ENCODE measurements at regions not wholly inside any gene's neighbourhood (a gene's known extent, or its start where the extent isn't known, plus 50 kb on each side); places are given as distances from the start of the nearest gene placed in this dataset.

DNA sequence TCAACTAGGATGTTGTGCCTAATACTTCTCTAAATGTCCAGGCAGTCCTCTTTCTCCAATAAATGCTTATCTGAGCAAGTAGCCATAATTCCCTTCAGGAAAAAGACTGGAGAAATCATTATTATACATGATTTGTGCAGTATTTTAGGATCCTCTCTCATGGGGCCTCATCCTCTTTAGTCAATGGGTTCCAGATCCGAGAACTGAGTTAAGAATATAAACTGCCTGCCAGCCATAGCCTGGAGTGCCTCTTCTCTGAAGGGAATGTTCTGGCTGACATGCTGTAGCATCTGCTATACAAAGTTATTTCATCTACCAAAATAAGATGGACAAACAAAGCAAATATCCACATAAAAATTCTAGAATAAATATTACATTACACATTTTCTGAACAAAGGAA is 334.0 kb upstream of the PRMT6 start:
- Mint-ChIP-seq H3K27ac (no peak overlapping the region), H3K4me3 (no peak overlapping the region)
- DNase-seq: no peak

DNA sequence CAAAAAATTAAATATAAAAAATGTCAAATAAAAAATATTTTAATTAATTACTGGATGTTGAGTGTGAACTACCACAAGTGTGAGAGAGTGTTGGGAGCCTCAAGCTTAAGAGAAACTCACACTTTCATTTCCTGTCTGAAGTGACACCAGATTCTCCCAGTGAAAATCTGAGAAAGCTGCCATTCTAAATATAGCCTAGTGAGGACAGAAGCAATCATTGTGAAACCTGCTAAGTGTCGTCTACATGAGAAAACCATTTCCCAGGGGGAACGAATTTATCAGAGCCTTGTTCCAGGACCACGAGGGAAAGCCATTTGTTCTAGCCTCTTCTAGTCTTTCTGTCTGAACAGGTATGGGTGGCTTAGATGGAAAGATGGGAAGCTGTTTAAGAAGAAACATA is 329.3 kb upstream of the PRMT6 start:
- H3K9me3 Mint-ChIP-seq: peaks cover 0 to 5% (median 1%) of the 10 kb centered on the region in 7 donors
- no peaks in the 10 kb centered on the region for H3K27me3 ChIP-seq (ENCODE audit: control insufficient read depth in 2 of 2, insufficient read depth in 2 of 2, low read length in 2 of 2)
- no peaks in the 10 kb centered on the region for H3K4me1 ChIP-seq (ENCODE audit: control insufficient read depth in 1 of 2, insufficient read depth in 2 of 2, low read length in 2 of 2)
- no peak overlapping the region for H3K4me2 ChIP-seq (replicated peaks; ENCODE audit: extremely low read depth, low read length, poor library complexity, severe bottlenecking)
- H3K36me3 Mint-ChIP-seq: no peaks in the 10 kb centered on the region
- no peaks in the 10 kb centered on the region for H3K4me1 Mint-ChIP-seq
- H3K4me3 ChIP-seq (replicated peaks in 1 of 3; ENCODE audit: low read depth in 2 of 3, low read length in 3 of 3): no peak overlapping the region
- no peak overlapping the region for H2AFZ ChIP-seq (ENCODE audit: insufficient read depth, low read depth, low read length, poor library complexity, severe bottlenecking)
- intact Hi-C loops (cut with micrococcal nuclease): no loop called here
- WGBS (ENCODE audit: insufficient coverage): no CpG with 5 or more reads among the region's 3 CpGs
- H3K9me3 ChIP-seq (replicated peaks in 1 of 2; ENCODE audit: control insufficient read depth in 1 of 2, insufficient read depth in 1 of 2, low read length in 2 of 2): no peaks in the 10 kb centered on the region
- no peak overlapping the region for H3K4me3 Mint-ChIP-seq
- no peak for DNase-seq
- no peak for TF ChIP-seq CTCF (IDR thresholded peaks at IDR 0.05)
- H3K79me2 ChIP-seq (ENCODE audit: insufficient read depth, low read length): no peaks in the 10 kb centered on the region
- no peak overlapping the region for H3K27ac ChIP-seq (ENCODE audit: low read depth in 1 of 2, low read length in 2 of 2)
- no peaks in the 10 kb centered on the region for H4K20me1 ChIP-seq (ENCODE audit: insufficient read depth, low read length)
- H3K27me3 Mint-ChIP-seq (ENCODE audit: low read depth in 3 of 3): no peaks in the 10 kb centered on the region
- no peak overlapping the region for H3K9ac ChIP-seq (ENCODE audit: insufficient read depth, low read length, poor library complexity, severe bottlenecking)
- no peak overlapping the region for H3K27ac Mint-ChIP-seq
- H3K36me3 ChIP-seq (replicated peaks in 1 of 2; ENCODE audit: control insufficient read depth in 1 of 2, insufficient read depth in 2 of 2, low read length in 2 of 2): no peaks in the 10 kb centered on the region

More for the DNA sequence above, 334.0 kb upstream of the PRMT6 start:
- no CpG with 5 or more reads among the region's 1 CpG for WGBS (ENCODE audit: insufficient coverage)
- H3K27me3 ChIP-seq (ENCODE audit: control insufficient read depth in 2 of 2, insufficient read depth in 2 of 2, low read length in 2 of 2): no peaks in the 10 kb centered on the region
- Mint-ChIP-seq H3K9me3 (peaks cover 0 to 5% (median 0%) of the 10 kb centered on the region in 7 donors), H3K27me3 (ENCODE audit: low read depth in 3 of 3) (no peaks in the 10 kb centered on the region), H3K4me1 (no peaks in the 10 kb centered on the region), H3K36me3 (no peaks in the 10 kb centered on the region)
- H3K36me3 ChIP-seq (replicated peaks in 1 of 2; ENCODE audit: control insufficient read depth in 1 of 2, insufficient read depth in 2 of 2, low read length in 2 of 2): no peaks in the 10 kb centered on the region
- no peak overlapping the region for H2AFZ ChIP-seq (ENCODE audit: insufficient read depth, low read depth, low read length, poor library complexity, severe bottlenecking)
- H4K20me1 ChIP-seq (ENCODE audit: insufficient read depth, low read length): no peaks in the 10 kb centered on the region
- TF ChIP-seq CTCF (IDR thresholded peaks at IDR 0.05): no peak
- H3K4me1 ChIP-seq (ENCODE audit: control insufficient read depth in 1 of 2, insufficient read depth in 2 of 2, low read length in 2 of 2): no peaks in the 10 kb centered on the region
- no peak overlapping the region for H3K4me3 ChIP-seq (replicated peaks in 1 of 3; ENCODE audit: low read depth in 2 of 3, low read length in 3 of 3)
- H3K79me2 ChIP-seq (ENCODE audit: insufficient read depth, low read length): no peaks in the 10 kb centered on the region
- H3K9me3 ChIP-seq (replicated peaks in 1 of 2; ENCODE audit: control insufficient read depth in 1 of 2, insufficient read depth in 1 of 2, low read length in 2 of 2): no peaks in the 10 kb centered on the region
- no peak overlapping the region for H3K4me2 ChIP-seq (replicated peaks; ENCODE audit: extremely low read depth, low read length, poor library complexity, severe bottlenecking)
- no peak overlapping the region for H3K9ac ChIP-seq (ENCODE audit: insufficient read depth, low read length, poor library complexity, severe bottlenecking)
- no peak overlapping the region for H3K27ac ChIP-seq (ENCODE audit: low read depth in 1 of 2, low read length in 2 of 2)
- intact Hi-C loops (cut with micrococcal nuclease): no loop called here
